Endothelial cell of umbilical vein (primary cell): ENCODE measurements at regions not wholly inside any gene's neighbourhood (a gene's known extent, or its start where the extent isn't known, plus 50 kb on each side); places are given as distances from the start of the nearest gene placed in this dataset.

Source experiments
- BruUV-seq: library from RNA; stranded (reverse); fragments of 400-500 nt; replicated peaks from 2 replicates; lab custom pipeline; 2021; lab: Mats Ljungman, UMichigan
- CTCF ChIA-PET: fragments of 300-600, 350-600 bp; sonication (Branson Sonifier 250); formaldehyde crosslinking; loops from one replicate; lab custom pipeline; 2021; ENCODE audit warnings: antibody characterized with exemption, inconsistent platforms; lab: Charles Lee
- POLR2A ChIA-PET: fragments of 300-600, 350-600 bp; sonication (Branson Sonifier 250); formaldehyde crosslinking; loops from one replicate; lab custom pipeline; 2021; ENCODE audit warnings: antibody characterized with exemption, inconsistent platforms; lab: Charles Lee
- DNase-seq: peaks from one replicate; pipeline ENCODE4 v3.0.0-alpha.2; 2011; ENCODE audit warnings: low read depth, low spot score
- FAIRE-seq: peaks from 2 replicates; lab custom pipeline; 2011; peaks lifted over from hg19 to GRCh38; lab: Jason Lieb, UNC
- H2AFZ ChIP-seq: 2 replicates; pipeline ENCODE4 v1.6.0; 2012; ENCODE audit warnings: low read depth, low read length, control low read depth, inconsistent platforms
- H3K27ac ChIP-seq: 2 replicates; pipeline ENCODE4 v1.5.1; 2011; ENCODE audit warnings: low read depth, mild to moderate bottlenecking, control low read depth, low read length, moderate library complexity; ENCODE audit not compliant: insufficient read depth
- H3K27me3 ChIP-seq, 2 experiments: 2 replicates each; pipeline versions ENCODE4 v1.6.0 to v1.6.1; 2011; ENCODE audit warnings: low read length in 2 of 2, mixed read lengths in 1 of 2; ENCODE audit not compliant: control insufficient read depth in 2 of 2, insufficient read depth in 2 of 2
- H3K36me3 ChIP-seq, 2 experiments: 2 replicates in 1 of 2; 3 replicates in 1 of 2; pipeline ENCODE4 v1.5.1; 2011; ENCODE audit warnings: low read length in 2 of 2, mild to moderate bottlenecking in 1 of 2, moderate library complexity in 1 of 2; ENCODE audit not compliant: control insufficient read depth in 2 of 2, insufficient read depth in 2 of 2; ENCODE audit errors: extremely low read depth in 1 of 2
- H3K4me1 ChIP-seq: 3 replicates; pipeline ENCODE4 v1.5.1; 2011; ENCODE audit warnings: mild to moderate bottlenecking, low read length; ENCODE audit not compliant: control insufficient read depth, insufficient read depth; ENCODE audit errors: extremely low read depth
- H3K4me2 ChIP-seq: 2 replicates; pipeline ENCODE4 v1.6.1; 2011; ENCODE audit warnings: low read length, control low read depth, mixed read lengths; ENCODE audit not compliant: insufficient read depth
- H3K4me3 ChIP-seq, 3 experiments: fragments of 200-600 bp in 1 of 3; sonication (generic), shearing (Covaris generic) in 1 of 3; replicated peaks in 1 of 3; 2 replicates each; pipeline ENCODE4 v1.5.1; 2011 to 2016; ENCODE audit warnings: control low read depth in 3 of 3, low read length in 3 of 3, mild to moderate bottlenecking in 2 of 3, inconsistent platforms in 1 of 3, low read depth in 1 of 3, moderate library complexity in 1 of 3; ENCODE audit not compliant: insufficient read depth in 1 of 3
- H3K79me2 ChIP-seq: 2 replicates; pipeline ENCODE4 v1.6.0; 2012; ENCODE audit warnings: low read length, inconsistent platforms; ENCODE audit not compliant: control insufficient read depth, insufficient read depth
- H3K9ac ChIP-seq: replicated peaks from 2 replicates; pipeline ENCODE3; 2011; ENCODE audit warnings: low read length, control low read depth; ENCODE audit not compliant: insufficient read depth; ENCODE audit errors: extremely low read depth
- H3K9me1 ChIP-seq: replicated peaks from 3 replicates; pipeline ENCODE4 v1.6.0; 2011; ENCODE audit warnings: mild to moderate bottlenecking, low read length; ENCODE audit not compliant: control insufficient read depth, insufficient read depth; ENCODE audit errors: extremely low read depth
- H3K9me3 ChIP-seq: replicated peaks from 2 replicates; pipeline ENCODE4 v1.5.1; 2012; ENCODE audit warnings: low read length, inconsistent platforms; ENCODE audit not compliant: control insufficient read depth, insufficient read depth
- H4K20me1 ChIP-seq: replicated peaks from 2 replicates; pipeline ENCODE3; 2011; ENCODE audit warnings: mild to moderate bottlenecking, low read length; ENCODE audit not compliant: control insufficient read depth, insufficient read depth; ENCODE audit errors: extremely low read depth
- EZH2 ChIP-seq: IDR thresholded peaks from 2 replicates; pipeline ENCODE4 v1.6.1; 2012; ENCODE audit warnings: borderline replicate concordance, low read depth, mild to moderate bottlenecking, moderate library complexity, low read length, inconsistent platforms; ENCODE audit not compliant: severe bottlenecking
- FOS ChIP-seq: IDR thresholded peaks from 2 replicates; pipeline ENCODE4 v1.6.1; 2011; ENCODE audit warnings: mild to moderate bottlenecking, low read length, moderate library complexity, borderline replicate concordance; ENCODE audit not compliant: insufficient read depth
- GATA2 ChIP-seq: IDR thresholded peaks from 2 replicates; pipeline ENCODE4 v1.7.0; 2011; ENCODE audit warnings: low read depth, mild to moderate bottlenecking, moderate library complexity, mixed read lengths, low read length; ENCODE audit not compliant: insufficient read length, insufficient read depth
- JUN ChIP-seq: IDR thresholded peaks from 2 replicates; pipeline ENCODE4 v1.6.1; 2011; ENCODE audit warnings: borderline replicate concordance, low read depth; ENCODE audit not compliant: insufficient read length, insufficient read depth
- MYC ChIP-seq: IDR thresholded peaks from one replicate; pipeline ENCODE4 v1.6.1; 2011; ENCODE audit warnings: mild to moderate bottlenecking, low read depth, low read length
- POLR2A ChIP-seq: IDR thresholded peaks from 2 replicates; pipeline ENCODE4 v1.6.1; 2012; ENCODE audit warnings: low read depth, mild to moderate bottlenecking, control low read depth, low read length
- POLR2AphosphoS5 ChIP-seq: IDR thresholded peaks from 2 replicates; pipeline ENCODE4 v1.6.1; 2012; ENCODE audit warnings: low read depth, mild to moderate bottlenecking, control low read depth, low read length, moderate library complexity; ENCODE audit not compliant: insufficient read depth
- dilution Hi-C: fragments of 300-500 bp; cut with MboI; formaldehyde crosslinking; loops from one replicate; pipeline ENCODE4 v1.15.0; 2019; ENCODE audit warnings: low sequenced_read_pairs; ENCODE audit not compliant: extremely low pct_ligation_motif_present
- intact Hi-C: fragments of 100-400 bp; cut with micrococcal nuclease; formaldehyde crosslinking; loops from one replicate; pipeline ENCODE4 v1.10.0; 2022
- TF ChIP-seq, protein P1 (sequence below): IDR thresholded peaks from 2 replicates; pipeline ENCODE4 v1.6.1; 2011; ENCODE audit not compliant: insufficient read depth, insufficient read length
- TF ChIP-seq, protein P2 (sequence below), 2 donors: IDR thresholded peaks; 1 replicate in 1 of 2; 2 replicates in 1 of 2; pipeline ENCODE4 v1.5.1; 2011; ENCODE audit warnings: low read length in 2 of 2, mild to moderate bottlenecking in 2 of 2, moderate library complexity in 2 of 2, control low read depth in 1 of 2, inconsistent platforms in 1 of 2, low read depth in 1 of 2; ENCODE audit not compliant: insufficient read depth in 1 of 2; ENCODE audit errors: extremely low read depth in 1 of 2

DNA sequence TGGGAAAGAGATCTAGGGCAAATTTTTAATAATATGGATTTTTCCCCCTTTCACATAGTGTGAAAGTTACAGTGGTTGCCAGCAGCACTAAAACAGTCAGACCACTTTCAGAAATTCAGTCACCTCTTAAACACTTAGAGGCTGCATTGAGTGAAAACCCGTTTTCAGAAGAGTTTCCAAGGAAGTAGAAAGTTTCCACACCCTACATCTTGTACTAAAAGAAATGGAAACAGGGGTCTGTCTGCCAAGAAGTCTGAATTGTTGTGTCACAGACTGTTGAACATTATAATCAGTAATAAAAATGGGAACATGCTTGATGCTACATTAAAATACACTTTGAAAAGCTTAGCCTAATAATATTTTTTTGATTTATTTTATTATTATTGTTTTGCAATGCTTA, 278.9 kb upstream of the KCNJ16 start:
- Histone ChIP-seq H3K4me1 (no peaks in the 10 kb centered on the region), H4K20me1 (no peaks in the 10 kb centered on the region), H2AFZ (no peak overlapping the region), H3K27ac (no peak overlapping the region), H3K9me1 (no peaks in the 10 kb centered on the region), H3K9ac (no peak overlapping the region), H3K4me3 (no peak overlapping the region), H3K79me2 (no peaks in the 10 kb centered on the region), H3K4me2 (no peak overlapping the region), H3K36me3 (no peaks in the 10 kb centered on the region), H3K9me3 (no peaks in the 10 kb centered on the region), H3K27me3 (no peaks in the 10 kb centered on the region)
- no TSS peak for BruUV-seq
- DNase-seq (no peak), FAIRE-seq (no peak)
- POLR2A ChIA-PET = no interaction called here
- intact Hi-C loops = no loop called here
- TF ChIP-seq, protein P1, sequence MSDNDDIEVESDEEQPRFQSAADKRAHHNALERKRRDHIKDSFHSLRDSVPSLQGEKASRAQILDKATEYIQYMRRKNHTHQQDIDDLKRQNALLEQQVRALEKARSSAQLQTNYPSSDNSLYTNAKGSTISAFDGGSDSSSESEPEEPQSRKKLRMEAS = no peak
- TF ChIP-seq, protein P2, sequence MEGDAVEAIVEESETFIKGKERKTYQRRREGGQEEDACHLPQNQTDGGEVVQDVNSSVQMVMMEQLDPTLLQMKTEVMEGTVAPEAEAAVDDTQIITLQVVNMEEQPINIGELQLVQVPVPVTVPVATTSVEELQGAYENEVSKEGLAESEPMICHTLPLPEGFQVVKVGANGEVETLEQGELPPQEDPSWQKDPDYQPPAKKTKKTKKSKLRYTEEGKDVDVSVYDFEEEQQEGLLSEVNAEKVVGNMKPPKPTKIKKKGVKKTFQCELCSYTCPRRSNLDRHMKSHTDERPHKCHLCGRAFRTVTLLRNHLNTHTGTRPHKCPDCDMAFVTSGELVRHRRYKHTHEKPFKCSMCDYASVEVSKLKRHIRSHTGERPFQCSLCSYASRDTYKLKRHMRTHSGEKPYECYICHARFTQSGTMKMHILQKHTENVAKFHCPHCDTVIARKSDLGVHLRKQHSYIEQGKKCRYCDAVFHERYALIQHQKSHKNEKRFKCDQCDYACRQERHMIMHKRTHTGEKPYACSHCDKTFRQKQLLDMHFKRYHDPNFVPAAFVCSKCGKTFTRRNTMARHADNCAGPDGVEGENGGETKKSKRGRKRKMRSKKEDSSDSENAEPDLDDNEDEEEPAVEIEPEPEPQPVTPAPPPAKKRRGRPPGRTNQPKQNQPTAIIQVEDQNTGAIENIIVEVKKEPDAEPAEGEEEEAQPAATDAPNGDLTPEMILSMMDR (IDR thresholded peaks at IDR 0.05; ENCODE audit: extremely low read depth in 1 of 2, insufficient read depth in 1 of 2, low read depth in 1 of 2, low read length in 2 of 2) = no peak
- no peak for TF ChIP-seq POLR2A
- TF ChIP-seq GATA2 = no peak
- no peak for TF ChIP-seq MYC
- TF ChIP-seq FOS = no peak
- no peak for TF ChIP-seq POLR2AphosphoS5
- TF ChIP-seq JUN = no peak
- TF ChIP-seq EZH2 = no peak
- CTCF ChIA-PET = interaction anchor here (1.0 to 1.2 kb wide), 2 partner anchors 20 to 33 kb away, joined by 3 read pairs; no protein-coding TSS in a partner anchor
- dilution Hi-C loops = no loop called here
